Karpas-422 (cell line): ENCODE measurements at regions not wholly inside any gene's neighbourhood (a gene's known extent, or its start where the extent isn't known, plus 50 kb on each side); places are given as distances from the start of the nearest gene placed in this dataset.
"Not testable (repeated sequence)": the region's sequence is repeated elsewhere in the genome, so short reads cannot be mapped to it uniquely, and the experiment has no call there.

Source experiments
- DNase-seq: peaks from one replicate; pipeline ENCODE4 v3.0.0-alpha.2; 2015
- H2AFZ ChIP-seq: fragments of 200-600 bp; sonication (generic); 2 replicates; pipeline ENCODE4 v1.6.1; 2014; ENCODE audit warnings: antibody characterized with exemption, low read length, mixed read lengths
- H3K27ac ChIP-seq: fragments of 200-600 bp; sonication (generic); 2 replicates; pipeline ENCODE4 v1.5.1; 2014; ENCODE audit warnings: mild to moderate bottlenecking, low read length, moderate library complexity
- H3K27me3 ChIP-seq: fragments of 200-600 bp; sonication (generic); 2 replicates; pipeline ENCODE4 v1.6.1; 2014; ENCODE audit warnings: low read length, mixed read lengths
- H3K36me3 ChIP-seq: fragments of 200-600 bp; sonication (generic); 2 replicates; pipeline ENCODE4 v1.6.1; 2014; ENCODE audit warnings: low read length, mixed read lengths; ENCODE audit not compliant: insufficient read depth
- H3K4me1 ChIP-seq: fragments of 200-600 bp; sonication (generic); 2 replicates; pipeline ENCODE4 v1.6.1; 2014; ENCODE audit warnings: mild to moderate bottlenecking, low read length, mixed read lengths
- H3K4me2 ChIP-seq: fragments of 200-600 bp; sonication (generic); 2 replicates; pipeline ENCODE4 v1.6.1; 2014; ENCODE audit warnings: low read length, low read depth, mild to moderate bottlenecking; ENCODE audit not compliant: poor library complexity, severe bottlenecking
- H3K4me3 ChIP-seq: fragments of 200-600 bp; sonication (generic); 2 replicates; pipeline ENCODE4 v1.5.1; 2014; ENCODE audit warnings: mild to moderate bottlenecking, antibody characterized with exemption, low read length, mixed read lengths
- H3K79me2 ChIP-seq: fragments of 200-600 bp; sonication (generic); 2 replicates; pipeline ENCODE4 v1.6.1; 2014; ENCODE audit warnings: mild to moderate bottlenecking, low read length, mixed read lengths
- H3K9ac ChIP-seq: fragments of 200-600 bp; sonication (generic); 2 replicates; pipeline ENCODE4 v1.6.0; 2014; ENCODE audit warnings: low read length
- H3K9me2 ChIP-seq: fragments of 200-600 bp; sonication (generic), shearing (Covaris generic); replicated peaks from 2 replicates; pipeline ENCODE4 v1.6.0; 2014; ENCODE audit warnings: mild to moderate bottlenecking, low read length, moderate library complexity; ENCODE audit not compliant: insufficient read depth
- H3K9me3 ChIP-seq: fragments of 300-700, 200-600 bp; sonication (generic); 2 replicates; pipeline ENCODE4 v1.6.1; 2014; ENCODE audit warnings: low read length, mixed read lengths
- H4K20me1 ChIP-seq: fragments of 200-600 bp; sonication (generic); 2 replicates; pipeline ENCODE4 v1.6.1; 2014; ENCODE audit warnings: mild to moderate bottlenecking, antibody characterized with exemption, low read length, low read depth; ENCODE audit not compliant: insufficient read depth

GRCh38 chr10:64578757-64579156 is 1057.6 kb downstream of the REEP3 start:
- not testable (repeated sequence) for H3K79me2 ChIP-seq, H3K27ac ChIP-seq, H3K36me3 ChIP-seq, H3K4me2 ChIP-seq, DNase-seq, H3K9me2 ChIP-seq, H3K27me3 ChIP-seq, H3K9ac ChIP-seq, H3K9me3 ChIP-seq, H3K4me1 ChIP-seq, H2AFZ ChIP-seq, H4K20me1 ChIP-seq, H3K4me3 ChIP-seq

DNA sequence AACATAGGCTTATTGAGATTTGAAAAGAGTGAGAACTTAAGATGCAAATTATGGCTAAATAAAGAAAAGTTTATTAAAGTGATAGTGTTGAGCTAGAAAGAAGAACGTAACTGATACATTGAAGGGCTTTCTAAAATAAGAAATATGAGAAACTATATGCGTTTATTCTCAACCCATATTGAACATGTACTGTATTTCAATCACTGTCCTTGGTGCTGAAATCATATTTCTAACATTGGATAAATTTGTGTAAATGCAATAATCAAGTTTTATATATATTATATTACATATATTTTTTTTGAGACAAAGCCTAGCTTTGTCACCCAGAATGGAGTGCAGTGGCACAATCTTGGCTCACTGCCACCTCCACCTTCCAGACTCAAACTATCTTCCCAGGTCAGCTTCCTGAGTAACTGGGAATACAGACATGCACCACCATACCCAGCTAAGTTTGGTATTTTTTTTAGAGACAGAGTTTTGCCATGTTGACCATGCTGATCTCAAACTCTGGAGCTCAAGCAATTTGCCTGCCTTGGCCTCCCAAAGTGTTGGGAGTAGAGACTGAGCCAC is 1065.8 kb downstream of the REEP3 start:
- H2AFZ ChIP-seq, result no peak overlapping the region
- no peaks in the 10 kb centered on the region for H3K79me2 ChIP-seq
- no peak overlapping the region for H3K4me3 ChIP-seq
- H3K27me3 ChIP-seq, result no peaks in the 10 kb centered on the region
- no peaks in the 10 kb centered on the region for H3K9me3 ChIP-seq
- no peak overlapping the region for H3K9ac ChIP-seq
- H3K4me1 ChIP-seq, result no peaks in the 10 kb centered on the region
- no peak overlapping the region for H3K27ac ChIP-seq
- no peaks in the 10 kb centered on the region for H3K36me3 ChIP-seq
- H3K4me2 ChIP-seq, result no peak overlapping the region
- H4K20me1 ChIP-seq, result no peaks in the 10 kb centered on the region
- no peaks in the 10 kb centered on the region for H3K9me2 ChIP-seq
- DNase-seq, result no peak

DNA sequence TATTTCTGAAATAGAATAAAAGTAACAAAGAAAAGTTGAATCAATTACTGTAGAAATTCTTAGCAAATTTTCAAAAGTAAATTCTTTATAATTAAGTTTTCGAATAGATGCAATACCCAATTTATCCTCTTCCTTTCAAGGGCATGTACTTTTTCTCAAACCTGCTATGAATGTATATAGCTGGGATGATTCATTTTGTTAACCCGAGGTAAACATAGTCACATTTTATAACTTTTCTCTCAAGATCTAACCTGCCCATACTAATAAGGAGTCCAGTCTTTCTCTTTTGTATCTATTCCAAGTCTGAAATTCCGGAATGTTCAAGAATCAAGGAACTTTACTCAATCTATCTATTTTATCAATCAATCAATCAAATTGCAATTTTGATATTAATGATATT is 1072.9 kb downstream of the REEP3 start:
- Histone ChIP-seq H3K4me2 (no peak overlapping the region), H3K27ac (no peak overlapping the region), H3K27me3 (no peaks in the 10 kb centered on the region; the same call in 1 of the 2 replicates), H4K20me1 (no peaks in the 10 kb centered on the region), H3K9ac (no peak overlapping the region), H2AFZ (no peak overlapping the region), H3K9me2 (no peaks in the 10 kb centered on the region), H3K4me1 (no peaks in the 10 kb centered on the region), H3K36me3 (no peaks in the 10 kb centered on the region), H3K79me2 (no peaks in the 10 kb centered on the region), H3K9me3 (no peaks in the 10 kb centered on the region), H3K4me3 (no peak overlapping the region)
- no peak for DNase-seq

DNA sequence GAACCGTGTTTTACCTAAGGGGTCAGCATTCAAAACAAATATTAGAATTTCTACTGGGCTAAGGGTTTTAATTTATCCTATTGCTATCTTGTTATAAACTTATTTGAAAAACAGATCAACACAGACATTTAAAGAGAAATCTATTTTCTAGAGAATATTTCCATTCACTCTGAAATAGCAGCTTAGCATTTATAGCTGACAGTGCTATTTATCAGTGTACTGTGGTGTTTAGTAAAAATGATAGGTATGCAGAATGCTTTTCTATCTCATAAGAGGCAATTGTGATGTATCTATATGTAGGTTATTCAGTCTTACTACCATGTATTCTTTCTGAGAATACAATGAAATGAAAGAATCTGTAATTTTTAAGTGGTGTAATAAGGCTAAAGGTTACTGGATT is 1077.4 kb downstream of the REEP3 start:
- no peak overlapping the region for H3K27ac ChIP-seq
- H3K4me3 ChIP-seq, result no peak overlapping the region

DNA sequence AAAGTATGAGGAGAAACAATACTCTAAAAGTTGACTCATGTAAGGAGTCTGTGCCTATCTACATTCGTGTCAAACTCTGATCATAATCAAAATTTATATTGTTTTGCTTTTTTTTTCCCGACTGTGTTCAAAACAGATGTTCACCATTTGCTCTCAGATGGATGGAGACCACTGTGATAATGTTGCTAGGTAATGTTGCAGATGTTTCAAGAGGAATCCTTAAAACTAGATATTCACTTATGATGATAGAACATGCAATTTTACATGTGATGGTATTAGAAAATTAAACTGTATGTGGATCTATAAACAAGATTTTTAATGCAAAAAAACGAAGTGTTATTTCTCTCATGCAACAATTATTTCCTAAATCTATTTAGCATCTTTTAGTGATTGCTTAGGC is 1080.1 kb downstream of the REEP3 start:
- H3K79me2 ChIP-seq, result no peaks in the 10 kb centered on the region
- H3K4me1 ChIP-seq, result no peaks in the 10 kb centered on the region
- H3K27me3 ChIP-seq, result no peaks in the 10 kb centered on the region
- no peak overlapping the region for H3K27ac ChIP-seq
- no peak overlapping the region for H3K9ac ChIP-seq
- H3K4me3 ChIP-seq, result no peak overlapping the region
- no peaks in the 10 kb centered on the region for H3K36me3 ChIP-seq
- H3K9me2 ChIP-seq, result no peaks in the 10 kb centered on the region
- H4K20me1 ChIP-seq, result no peaks in the 10 kb centered on the region
- H3K9me3 ChIP-seq, result no peaks in the 10 kb centered on the region
- DNase-seq, result no peak
- no peak overlapping the region for H3K4me2 ChIP-seq
- no peak overlapping the region for H2AFZ ChIP-seq

More for the DNA sequence above, 1077.4 kb downstream of the REEP3 start:
- Histone ChIP-seq H4K20me1 (no peaks in the 10 kb centered on the region), H3K36me3 (no peaks in the 10 kb centered on the region), H3K9me2 (no peaks in the 10 kb centered on the region), H3K4me1 (no peaks in the 10 kb centered on the region), H2AFZ (no peak overlapping the region), H3K9me3 (no peaks in the 10 kb centered on the region), H3K27me3 (no peaks in the 10 kb centered on the region), H3K4me2 (no peak overlapping the region), H3K9ac (no peak overlapping the region), H3K79me2 (no peaks in the 10 kb centered on the region)
- DNase-seq, result no peak

GRCh38 chr10:64617085-64617484 is 1095.9 kb downstream of the REEP3 start:
- H3K4me3 ChIP-seq, result no peak overlapping the region
- no peak overlapping the region for H3K4me2 ChIP-seq
- no peak overlapping the region for H2AFZ ChIP-seq
- no peaks in the 10 kb centered on the region for H3K9me3 ChIP-seq
- H3K79me2 ChIP-seq, result no peaks in the 10 kb centered on the region
- no peak for DNase-seq
- H3K9ac ChIP-seq, result no peak overlapping the region
- no peaks in the 10 kb centered on the region for H3K27me3 ChIP-seq
- no peak overlapping the region for H3K27ac ChIP-seq
- no peaks in the 10 kb centered on the region for H3K36me3 ChIP-seq
- no peaks in the 10 kb centered on the region for H3K9me2 ChIP-seq
- H3K4me1 ChIP-seq, result no peaks in the 10 kb centered on the region
- no peaks in the 10 kb centered on the region for H4K20me1 ChIP-seq

GRCh38 chr10:64619102-64619501 is 1097.9 kb downstream of the REEP3 start:
- Histone ChIP-seq H3K4me3 (no peak overlapping the region), H3K9ac (no peak overlapping the region), H3K4me2 (no peak overlapping the region), H3K27me3 (no peaks in the 10 kb centered on the region), H3K79me2 (no peaks in the 10 kb centered on the region), H2AFZ (no peak overlapping the region), H3K9me3 (no peaks in the 10 kb centered on the region), H3K27ac (no peak overlapping the region), H4K20me1 (no peaks in the 10 kb centered on the region), H3K4me1 (no peaks in the 10 kb centered on the region), H3K9me2 (no peaks in the 10 kb centered on the region), H3K36me3 (no peaks in the 10 kb centered on the region)
- no peak for DNase-seq

GRCh38 chr10:64626924-64627323 is 1105.7 kb downstream of the REEP3 start:
- no peaks in the 10 kb centered on the region for H3K27me3 ChIP-seq
- no peak for DNase-seq
- H3K4me1 ChIP-seq, result no peaks in the 10 kb centered on the region
- H2AFZ ChIP-seq, result no peak overlapping the region
- H3K36me3 ChIP-seq, result no peaks in the 10 kb centered on the region
- no peak overlapping the region for H3K4me2 ChIP-seq
- H3K9ac ChIP-seq, result no peak overlapping the region
- no peaks in the 10 kb centered on the region for H3K79me2 ChIP-seq
- H3K9me2 ChIP-seq, result no peaks in the 10 kb centered on the region
- no peaks in the 10 kb centered on the region for H3K9me3 ChIP-seq
- no peaks in the 10 kb centered on the region for H4K20me1 ChIP-seq
- no peak overlapping the region for H3K27ac ChIP-seq
- H3K4me3 ChIP-seq, result no peak overlapping the region

DNA sequence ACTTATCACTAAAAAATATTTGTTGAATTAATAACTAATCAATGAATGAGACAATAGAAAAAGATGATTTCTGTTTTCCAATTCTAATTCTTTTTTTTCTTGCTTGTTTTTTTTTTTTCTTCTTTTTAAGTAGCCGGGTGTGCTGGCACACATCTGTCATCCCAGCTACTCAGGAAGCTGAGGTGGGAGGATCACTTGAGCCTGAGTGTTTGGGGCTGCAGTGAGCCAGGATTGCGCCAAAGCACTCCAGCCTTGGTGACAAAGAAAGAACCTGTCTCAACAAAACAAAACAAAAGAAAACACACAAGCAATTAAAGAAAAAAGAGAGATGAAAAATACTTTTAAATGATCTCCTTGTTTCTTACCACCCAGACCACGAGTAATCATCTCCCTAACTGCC is 1109.3 kb downstream of the REEP3 start:
- no peak overlapping the region for H2AFZ ChIP-seq
- no peak overlapping the region for H3K4me2 ChIP-seq
- H4K20me1 ChIP-seq, result no peaks in the 10 kb centered on the region
- no peaks in the 10 kb centered on the region for H3K9me3 ChIP-seq
- no peak overlapping the region for H3K4me3 ChIP-seq
- no peak overlapping the region for H3K27ac ChIP-seq
- H3K27me3 ChIP-seq, result no peaks in the 10 kb centered on the region
- H3K79me2 ChIP-seq, result no peaks in the 10 kb centered on the region
- H3K9ac ChIP-seq, result no peak overlapping the region
- H3K4me1 ChIP-seq, result no peaks in the 10 kb centered on the region
- DNase-seq, result no peak
- no peaks in the 10 kb centered on the region for H3K9me2 ChIP-seq
- no peaks in the 10 kb centered on the region for H3K36me3 ChIP-seq
